ENCODE measurements at regions not wholly inside any gene's neighbourhood (a gene's known extent, or its start where the extent isn't known, plus 50 kb on each side); places are given as distances from the start of the nearest gene placed in this dataset.

GRCh38 chr14:101174522-101174838 lies 271.0 kb upstream of the RTL1 start:
- no peak overlapping the region for H3K4me3 ChIP-seq (ENCODE audit: low read depth, low read length)

- no peak overlapping the region for H3K4me3 ChIP-seq (ENCODE audit: low read depth, low read length)
These were observed 271.6 kb upstream of the RTL1 start for GRCh38 chr14:101174980-101175606.

- no peak overlapping the region for H3K4me3 ChIP-seq (ENCODE audit: low read depth, low read length)
These were observed 272.4 kb upstream of the RTL1 start for GRCh38 chr14:101175731-101176534.

GRCh38 chr14:101176535-101177205 lies 273.1 kb upstream of the RTL1 start:
- no peak overlapping the region for H3K4me3 ChIP-seq (ENCODE audit: low read depth, low read length)

GRCh38 chr14:101177301-101177971 lies 273.9 kb upstream of the RTL1 start:
- no peak overlapping the region for H3K4me3 ChIP-seq (ENCODE audit: low read depth, low read length)

- no peak overlapping the region for H3K4me3 ChIP-seq (ENCODE audit: low read depth, low read length)
These were observed 274.9 kb upstream of the RTL1 start for GRCh38 chr14:101178184-101179072.

- H3K4me3 ChIP-seq (ENCODE audit: low read depth, low read length) = no peak overlapping the region
These were observed 276.2 kb upstream of the RTL1 start for GRCh38 chr14:101179691-101180211.

GRCh38 chr14:101181446-101182313 lies 278.2 kb upstream of the RTL1 start:
- H3K4me3 ChIP-seq (ENCODE audit: low read depth, low read length) = no peak overlapping the region

- H3K4me3 ChIP-seq (ENCODE audit: low read depth, low read length) = no peak overlapping the region
These were observed 279.0 kb upstream of the RTL1 start for GRCh38 chr14:101182476-101182875.

GRCh38 chr14:101183376-101184103 lies 280.0 kb upstream of the RTL1 start:
- H3K4me3 ChIP-seq (ENCODE audit: low read depth, low read length) = no peak overlapping the region

GRCh38 chr14:101184104-101184455 lies 280.6 kb upstream of the RTL1 start:
- H3K4me3 ChIP-seq (ENCODE audit: low read depth, low read length) = no peak overlapping the region

- H3K4me3 ChIP-seq (ENCODE audit: low read depth, low read length) = no peak overlapping the region
These were observed 281.1 kb upstream of the RTL1 start for GRCh38 chr14:101184572-101184971.

GRCh38 chr14:101185073-101185835 lies 281.7 kb upstream of the RTL1 start:
- H3K4me3 ChIP-seq (ENCODE audit: low read depth, low read length) = no peak overlapping the region

GRCh38 chr14:101185946-101186345 lies 282.4 kb upstream of the RTL1 start:
- no peak overlapping the region for H3K4me3 ChIP-seq (ENCODE audit: low read depth, low read length)

- H3K4me3 ChIP-seq (ENCODE audit: low read depth, low read length) = no peak overlapping the region
These were observed 283.0 kb upstream of the RTL1 start for GRCh38 chr14:101186544-101186943.

- H3K4me3 ChIP-seq (ENCODE audit: low read depth, low read length) = no peak overlapping the region
These were observed 283.7 kb upstream of the RTL1 start for GRCh38 chr14:101186992-101187815.
